GM23248 (cell line): ENCODE measurements at regions not wholly inside any gene's neighbourhood (a gene's known extent, or its start where the extent isn't known, plus 50 kb on each side); places are given as distances from the start of the nearest gene placed in this dataset.

Experiments
- EZH2 ChIP-seq: fragments of 200-600 bp; sonication (generic); IDR thresholded peaks from 2 replicates; pipeline ENCODE4 v1.6.1; 2018; ENCODE audit warnings: antibody characterized with exemption, mild to moderate bottlenecking; ENCODE audit not compliant: insufficient read depth, poor library complexity, severe bottlenecking
- EZH2phosphoT487 ChIP-seq: fragments of 200-600 bp; sonication (generic); IDR thresholded peaks from 2 replicates; pipeline ENCODE4 v1.6.1; 2018; ENCODE audit warnings: antibody characterized with exemption, moderate library complexity, mild to moderate bottlenecking, low read depth; ENCODE audit not compliant: insufficient read depth

DNA sequence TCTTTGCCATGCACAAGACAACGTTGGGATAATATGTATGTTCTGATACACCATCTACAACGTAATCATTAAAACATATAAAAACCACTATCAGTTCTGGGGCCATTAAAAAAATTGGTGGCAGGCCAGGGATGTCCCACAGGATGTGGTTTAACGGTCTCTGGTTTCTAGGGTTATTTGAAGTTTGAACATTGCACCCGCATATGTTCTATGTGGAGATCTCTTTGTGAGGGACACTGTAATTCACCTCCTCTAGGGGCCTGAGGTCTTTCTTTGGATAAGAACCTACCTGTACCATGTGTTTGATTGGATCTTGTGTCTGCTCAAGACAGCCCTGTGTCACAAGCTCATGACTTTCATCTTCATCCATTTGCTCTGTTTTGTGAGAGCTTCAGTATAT is 73.2 kb downstream of the GGTLC2 start:
- no peak for TF ChIP-seq EZH2
- TF ChIP-seq EZH2phosphoT487, result no peak
